B cell (primary cell): ENCODE measurements at regions not wholly inside any gene's neighbourhood (a gene's known extent, or its start where the extent isn't known, plus 50 kb on each side); places are given as distances from the start of the nearest gene placed in this dataset.
"Not testable (repeated sequence)": the region's sequence is repeated elsewhere in the genome, so short reads cannot be mapped to it uniquely, and the experiment has no call there.

Experiments
- ATAC-seq: fragments of 200-7000 bp; cut with Tn5 transposase; one replicate; pipeline ENCODE4 v1.10.0; 2021; ENCODE audit warnings: low read depth, mild to moderate bottlenecking, moderate number of reproducible peaks, moderate library complexity
- CTCF ChIA-PET: fragments of 350-600 bp; sonication (Branson Sonifier 250); formaldehyde crosslinking; loops from one replicate; lab custom pipeline; 2021; ENCODE audit warnings: antibody characterized with exemption, inconsistent platforms; lab: Charles Lee
- POLR2A ChIA-PET: fragments of 350-600 bp; sonication (Branson Sonifier 250); formaldehyde crosslinking; loops from one replicate; lab custom pipeline; 2021; ENCODE audit warnings: antibody characterized with exemption; lab: Charles Lee
- DNase-seq: peaks from one replicate; pipeline ENCODE4 v3.0.0; 2013
- H2AFZ ChIP-seq: 2 replicates; pipeline ENCODE4 v1.6.1; 2012; ENCODE audit warnings: mild to moderate bottlenecking, low read depth, low read length; ENCODE audit not compliant: insufficient read depth, poor library complexity, severe bottlenecking
- H3K27ac ChIP-seq, 2 donors: 1 replicate in 1 of 2; 2 replicates in 1 of 2; pipeline ENCODE4 v1.5.1; 2012 to 2013; ENCODE audit warnings: low read length in 2 of 2, mild to moderate bottlenecking in 2 of 2, moderate library complexity in 1 of 2
- H3K27me3 ChIP-seq, 4 experiments: fragments of 200-600 bp in 1 of 4; sonication (generic) in 1 of 4; replicated peaks in 1 of 4; 1 replicate in 2 of 4; 2 replicates in 2 of 4; pipeline versions ENCODE4 v1.6.1 to v1.7.0; 2013 to 2016; ENCODE audit warnings: low read length in 3 of 4, mild to moderate bottlenecking in 2 of 4, mixed read lengths in 1 of 4, moderate library complexity in 1 of 4; ENCODE audit not compliant: insufficient read depth in 4 of 4, control insufficient read depth in 3 of 4; ENCODE audit errors: control extremely low read depth in 1 of 4
- H3K36me3 ChIP-seq, 2 experiments: replicated peaks in 1 of 2; 1 replicate in 1 of 2; 2 replicates in 1 of 2; pipeline versions ENCODE4 v1.6.1 to v1.7.1; 2013; ENCODE audit warnings: low read length in 1 of 2; ENCODE audit not compliant: insufficient read depth in 2 of 2, control insufficient read depth in 1 of 2; ENCODE audit errors: control extremely low read depth in 1 of 2, extremely low read depth in 1 of 2
- H3K4me1 ChIP-seq, 2 donors: fragments of 200-600 bp in 1 of 2; sonication (generic) in 1 of 2; 1 replicate in 1 of 2; 2 replicates in 1 of 2; pipeline versions ENCODE4 v1.5.1 to v1.6.1; 2013 to 2017; ENCODE audit warnings: low read length in 2 of 2; ENCODE audit not compliant: control insufficient read depth in 2 of 2, insufficient read depth in 2 of 2
- H3K4me2 ChIP-seq: replicated peaks from 2 replicates; pipeline ENCODE3; 2012; ENCODE audit warnings: mild to moderate bottlenecking, low read depth, low read length; ENCODE audit not compliant: poor library complexity, severe bottlenecking
- H3K4me3 ChIP-seq, 5 experiments: fragments of 200-600 bp in 1 of 5; sonication (generic) in 1 of 5; 1 replicate in 3 of 5; 2 replicates in 2 of 5; pipeline versions ENCODE4 v1.5.1 to v1.7.0; 2011 to 2016; ENCODE audit warnings: low read length in 4 of 5, mild to moderate bottlenecking in 4 of 5, low read depth in 2 of 5, control low read depth in 1 of 5, moderate library complexity in 1 of 5; ENCODE audit not compliant: insufficient read depth in 1 of 5; ENCODE audit errors: control extremely low read depth in 1 of 5, extremely low read depth in 1 of 5
- H3K79me2 ChIP-seq: fragments of 200-600 bp; sonication (generic); one replicate; pipeline ENCODE4 v1.6.0; 2016; ENCODE audit warnings: low read length; ENCODE audit not compliant: control insufficient read depth, insufficient read depth
- H3K9ac ChIP-seq: fragments of 200-600 bp; sonication (generic); 2 replicates; pipeline ENCODE4 v1.6.1; 2017; ENCODE audit warnings: mild to moderate bottlenecking, low read length, moderate library complexity
- H3K9me3 ChIP-seq, 3 donors: one replicate each; pipeline versions ENCODE4 v1.6.1 to v1.7.1; 2013; ENCODE audit warnings: low read length in 2 of 3; ENCODE audit not compliant: control insufficient read depth in 2 of 3, insufficient read depth in 1 of 3; ENCODE audit errors: control extremely low read depth in 1 of 3
- H4K20me1 ChIP-seq: 2 replicates; pipeline ENCODE4 v1.6.0; 2012; ENCODE audit warnings: mild to moderate bottlenecking, low read length; ENCODE audit not compliant: insufficient read depth, control insufficient read depth, poor library complexity, severe bottlenecking
- H3K27ac Mint-ChIP-seq: one replicate; pipeline ENCODE4 v1.8.0; 2021; ENCODE audit warnings: mixed read lengths
- H3K27me3 Mint-ChIP-seq: one replicate; pipeline ENCODE4 v1.8.0; 2021; ENCODE audit warnings: mixed read lengths
- H3K4me1 Mint-ChIP-seq: one replicate; pipeline ENCODE4 v1.8.0; 2021; ENCODE audit warnings: mixed read lengths
- H3K4me3 Mint-ChIP-seq: one replicate; pipeline ENCODE4 v1.8.0; 2021; ENCODE audit warnings: mixed read lengths
- H3K9me3 Mint-ChIP-seq: one replicate; pipeline ENCODE4 v1.8.0; 2022; ENCODE audit warnings: mixed read lengths; ENCODE audit not compliant: insufficient read depth
- CTCF ChIP-seq: fragments of 200-600 bp; IDR thresholded peaks from one replicate; pipeline ENCODE4 v1.8.0; 2022; ENCODE audit warnings: antibody characterized with exemption, mild to moderate bottlenecking
- EZH2 ChIP-seq: IDR thresholded peaks from 2 replicates; pipeline ENCODE4 v1.6.1; 2012; ENCODE audit warnings: borderline replicate concordance, low read depth, mild to moderate bottlenecking, moderate library complexity, low read length; ENCODE audit not compliant: insufficient read depth, poor library complexity, severe bottlenecking
- WGBS: methylation state at CpG from one replicate; pipeline ENCODE4 v1.1.5; 2013; ENCODE audit warnings: missing lambda C conversion rate; ENCODE audit not compliant: insufficient coverage; 5-methylcytosine and 5-hydroxymethylcytosine counted together
- intact Hi-C: fragments of 100-400 bp; cut with micrococcal nuclease; formaldehyde crosslinking; loops from one replicate; pipeline ENCODE4 v1.10.0; 2022

- ATAC-seq, H2AFZ ChIP-seq, H3K4me3 ChIP-seq, H3K4me1 Mint-ChIP-seq, H3K36me3 ChIP-seq, H3K4me2 ChIP-seq, H3K27me3 ChIP-seq, POLR2A ChIA-PET, DNase-seq, H3K9me3 Mint-ChIP-seq, H3K79me2 ChIP-seq, H3K4me3 Mint-ChIP-seq, CTCF ChIA-PET, H4K20me1 ChIP-seq, H3K27ac Mint-ChIP-seq, H3K9ac ChIP-seq, H3K4me1 ChIP-seq, H3K9me3 ChIP-seq, H3K27ac ChIP-seq, intact Hi-C loops: not testable (repeated sequence)
- peaks cover 14% of the 10 kb centered on the region for H3K27me3 Mint-ChIP-seq
- no CpG with 5 or more reads among the region's 4 CpGs for WGBS
Observed at GRCh38 chr6:3672339-3672738, 79.2 kb downstream of the PXDC1 start.

- Histone ChIP-seq H2AFZ (no peak overlapping the region), H3K9ac (no peak overlapping the region), H3K4me3 (no peak overlapping the region), H3K27ac (no peak overlapping the region), H3K79me2 (no peaks in the 10 kb centered on the region), H3K4me1 (no peaks in the 10 kb centered on the region), H3K36me3 (no peaks in the 10 kb centered on the region), H3K27me3 (no peaks in the 10 kb centered on the region), H3K9me3 (peaks cover 0 to 6% (median 4%) of the 10 kb centered on the region in 3 donors), H4K20me1 (no peaks in the 10 kb centered on the region), H3K4me2 (no peak overlapping the region)
- TF ChIP-seq CTCF (no peak), EZH2 (no peak)
- peaks cover 7% of the 10 kb centered on the region for H3K9me3 Mint-ChIP-seq
- ChIA-PET POLR2A (no interaction called here), CTCF (no interaction called here)
- 100% methylated on average over 1 of the region's 1 CpG for WGBS
- no peaks in the 10 kb centered on the region for H3K4me1 Mint-ChIP-seq
- ATAC-seq (no peak), DNase-seq (no peak)
- H3K27ac Mint-ChIP-seq: no peak overlapping the region
- peaks cover 8% of the 10 kb centered on the region for H3K27me3 Mint-ChIP-seq
- no peak overlapping the region for H3K4me3 Mint-ChIP-seq
- intact Hi-C loops: no loop called here
Observed at GRCh38 chr6:3671382-3671781, 80.1 kb downstream of the PXDC1 start.
